ENCODE measurements at regions not wholly inside any gene's neighbourhood (a gene's known extent, or its start where the extent isn't known, plus 50 kb on each side); places are given as distances from the start of the nearest gene placed in this dataset.

- no peak for DNase-seq
These were observed 115.0 kb upstream of the SRRM4 start for GRCh38 chr12:118866346-118866745.

- no peak for DNase-seq
These were observed 110.8 kb upstream of the SRRM4 start for GRCh38 chr12:118870551-118870950.

- no peak for DNase-seq
These were observed 106.4 kb upstream of the SRRM4 start for GRCh38 chr12:118874698-118875548.

- DNase-seq, result no peak
These were observed 100.4 kb upstream of the SRRM4 start for GRCh38 chr12:118880720-118881493.

GRCh38 chr12:118884226-118884625 is 97.1 kb upstream of the SRRM4 start:
- DNase-seq, result no peak

- no peak for DNase-seq
These were observed 80.3 kb upstream of the SRRM4 start for GRCh38 chr12:118900993-118901392.

- DNase-seq, result no peak
These were observed 72.5 kb upstream of the SRRM4 start for GRCh38 chr12:118908811-118909210.

- no peak for DNase-seq
These were observed 68.6 kb upstream of the SRRM4 start for GRCh38 chr12:118912697-118913270.

- no peak for DNase-seq
These were observed 59.6 kb upstream of the SRRM4 start for GRCh38 chr12:118921761-118922160.

GRCh38 chr12:118922405-118922804 is 58.9 kb upstream of the SRRM4 start:
- no peak for DNase-seq

GRCh38 chr12:118925407-118925806 is 55.9 kb upstream of the SRRM4 start:
- peak; percentile 3 for DNase-seq

GRCh38 chr12:118925826-118926225 is 55.5 kb upstream of the SRRM4 start:
- no peak for DNase-seq
